Testis (tissue), 2 donors: ENCODE measurements at regions not wholly inside any gene's neighbourhood (a gene's known extent, or its start where the extent isn't known, plus 50 kb on each side); places are given as distances from the start of the nearest gene placed in this dataset.

Experiments used
- DNase-seq: peaks from one replicate; pipeline ENCODE4 v3.0.0-alpha.2; 2019
- H3K27ac ChIP-seq, 2 donors: fragments of 200-600 bp; sonication (generic); one replicate each; pipeline ENCODE4 v1.5.1; 2019
- H3K27me3 ChIP-seq: fragments of 200-600 bp; sonication (generic); one replicate; pipeline ENCODE4 v1.5.1; 2019
- H3K36me3 ChIP-seq: fragments of 200-600 bp; sonication (generic); one replicate; pipeline ENCODE4 v1.5.1; 2017; ENCODE audit warnings: low read depth; ENCODE audit errors: missing control alignments
- H3K4me1 ChIP-seq: fragments of 200-600 bp; sonication (generic); one replicate; pipeline ENCODE4 v1.5.1; 2019
- H3K4me3 ChIP-seq, 2 donors: fragments of 200-600 bp; sonication (generic); one replicate each; pipeline ENCODE4 v1.5.1; 2017 to 2019
- H3K9me3 ChIP-seq: fragments of 200-600 bp; sonication (generic); one replicate; pipeline ENCODE4 v1.5.1; 2017
- CTCF ChIP-seq, 3 experiments: fragments of 450-650 bp in 2 of 3; fragments of 200-600 bp in 1 of 3; sonication (generic) in 1 of 3; IDR thresholded peaks; one replicate each; pipeline ENCODE4 v1.5.1; 2016 to 2019; ENCODE audit warnings: antibody characterized with exemption in 3 of 3, mild to moderate bottlenecking in 2 of 3, moderate library complexity in 1 of 3
- POLR2A ChIP-seq: fragments of 450-650 bp; IDR thresholded peaks from one replicate; pipeline ENCODE4 v1.6.1; 2017; ENCODE audit warnings: antibody characterized with exemption, mild to moderate bottlenecking, moderate library complexity
- WGBS, 2 donors: methylation state at CpG; one replicate each; pipeline ENCODE4 v1.1.5; 2018; 5-methylcytosine and 5-hydroxymethylcytosine counted together
- intact Hi-C: fragments of 100-400 bp; cut with DNase I; formaldehyde crosslinking; loops from one replicate; pipeline ENCODE4 v1.15.1; 2023; ENCODE audit warnings: low total_unique reads

DNA sequence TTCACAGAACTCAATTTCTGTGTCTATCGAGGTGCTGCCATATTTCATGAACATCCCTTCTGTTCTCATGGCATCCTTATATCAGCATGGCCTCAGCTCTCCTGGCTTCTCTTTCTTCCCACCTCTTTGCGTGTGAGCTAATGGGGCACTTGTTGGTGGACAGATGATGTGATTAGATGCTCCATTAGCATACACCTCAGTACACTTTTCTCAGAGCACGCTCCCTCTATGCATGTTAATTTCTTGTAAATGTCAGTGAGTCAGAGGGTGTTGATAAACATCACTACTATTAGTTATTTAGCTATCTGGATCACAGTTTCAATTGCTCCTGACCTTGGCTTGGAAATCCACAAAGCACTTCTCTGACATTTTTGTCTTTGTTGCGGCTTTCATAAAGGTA, 159.4 kb downstream of the CD8B2 start:
- no peaks in the 10 kb centered on the region for H3K27me3 ChIP-seq
- intact Hi-C loops, result no loop called here
- no peak overlapping the region for H3K27ac ChIP-seq
- 88 to 91% methylated on average over 4 of the region's 4 CpGs for WGBS, 2 donors
- H3K9me3 ChIP-seq, result no peaks in the 10 kb centered on the region
- no peaks in the 10 kb centered on the region for H3K4me1 ChIP-seq
- H3K36me3 ChIP-seq, result no peaks in the 10 kb centered on the region
- H3K4me3 ChIP-seq, result no peak overlapping the region
- TF ChIP-seq POLR2A (no peak), CTCF (IDR thresholded peaks at IDR 0.05) (no peak)
- DNase-seq, result no peak

GRCh38 chr2:106649306-106649705, 162.1 kb downstream of the CD8B2 start:
- Histone ChIP-seq H3K4me3 (no peak overlapping the region), H3K36me3 (no peaks in the 10 kb centered on the region), H3K27ac (no peak overlapping the region), H3K27me3 (no peaks in the 10 kb centered on the region), H3K4me1 (no peaks in the 10 kb centered on the region), H3K9me3 (no peaks in the 10 kb centered on the region)
- TF ChIP-seq POLR2A (no peak), CTCF (IDR thresholded peaks at IDR 0.05) (no peak)
- intact Hi-C loops, result no loop called here
- no peak for DNase-seq
- WGBS, 2 donors, result 95 to 98% methylated on average over 1 of the region's 1 CpG

GRCh38 chr2:106653465-106653864, 166.3 kb downstream of the CD8B2 start:
- no peaks in the 10 kb centered on the region for H3K9me3 ChIP-seq
- H3K27ac ChIP-seq, result no peak overlapping the region
- intact Hi-C loops, result no loop called here
- WGBS, 2 donors, result 71 to 79% methylated on average over 6 of the region's 6 CpGs
- no peaks in the 10 kb centered on the region for H3K27me3 ChIP-seq
- H3K36me3 ChIP-seq, result no peaks in the 10 kb centered on the region
- no peak overlapping the region for H3K4me3 ChIP-seq
- DNase-seq, result no peak
- no peak for TF ChIP-seq CTCF (IDR thresholded peaks at IDR 0.05)
- no peak for TF ChIP-seq POLR2A
- no peaks in the 10 kb centered on the region for H3K4me1 ChIP-seq

- Histone ChIP-seq H3K4me3 (no peak overlapping the region), H3K4me1 (no peaks in the 10 kb centered on the region), H3K9me3 (no peaks in the 10 kb centered on the region), H3K27me3 (no peaks in the 10 kb centered on the region), H3K36me3 (no peaks in the 10 kb centered on the region), H3K27ac (no peak overlapping the region)
- intact Hi-C loops, result no loop called here
- WGBS, 2 donors, result 94 to 95% methylated on average over 4 of the region's 4 CpGs
- no peak for DNase-seq
- TF ChIP-seq CTCF (IDR thresholded peaks at IDR 0.05) (no peak), POLR2A (no peak)
Measured at GRCh38 chr2:106658616-106659015, 171.5 kb downstream of the CD8B2 start.

- Histone ChIP-seq H3K27me3 (no peaks in the 10 kb centered on the region), H3K4me3 (no peak overlapping the region), H3K9me3 (no peaks in the 10 kb centered on the region), H3K4me1 (no peaks in the 10 kb centered on the region), H3K27ac (no peak overlapping the region), H3K36me3 (no peaks in the 10 kb centered on the region)
- intact Hi-C loops, result no loop called here
- TF ChIP-seq CTCF (IDR thresholded peaks at IDR 0.05) (no peak), POLR2A (no peak)
- 78% methylated on average over 3 of the region's 3 CpGs for WGBS, 2 donors
- no peak for DNase-seq
Measured at GRCh38 chr2:106664669-106665068, 177.5 kb downstream of the CD8B2 start.
